ENCODE measurements at regions not wholly inside any gene's neighbourhood (a gene's known extent, or its start where the extent isn't known, plus 50 kb on each side); places are given as distances from the start of the nearest gene placed in this dataset.

DNA sequence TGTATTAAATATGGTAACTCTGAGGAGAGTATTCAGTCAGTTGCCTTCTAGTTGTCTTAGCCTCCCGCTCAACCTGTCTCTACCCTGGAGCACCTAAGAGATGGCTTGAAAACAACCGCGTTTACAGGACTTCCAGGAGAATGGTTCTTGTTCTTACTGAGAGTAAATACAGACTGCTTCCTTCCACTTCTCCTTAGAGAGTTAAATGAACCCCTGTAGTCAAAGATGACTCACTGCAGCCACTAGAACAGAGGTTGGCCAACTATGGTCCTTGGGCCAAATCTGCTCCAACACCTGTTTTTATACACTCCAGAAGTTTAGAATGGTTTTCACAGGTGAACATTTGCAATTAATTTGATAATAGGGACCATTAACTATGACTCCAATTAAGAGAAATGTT is 60.1 kb upstream of the ASB17 start:
- TF ChIP-seq POLR2A (IDR thresholded peaks at IDR 0.05) (no peak), POLR2AphosphoS5 (IDR thresholded peaks at IDR 0.05) (no peak)
